ENCODE measurements at regions not wholly inside any gene's neighbourhood (a gene's known extent, or its start where the extent isn't known, plus 50 kb on each side); places are given as distances from the start of the nearest gene placed in this dataset.

GRCh38 chr12:18813753-18814152 lies 75.8 kb downstream of the CAPZA3 start:
- H3K27ac Mint-ChIP-seq, result no peak overlapping the region
- H3K4me3 Mint-ChIP-seq, result no peak overlapping the region
- Histone ChIP-seq H3K27me3 (ENCODE audit: control insufficient read depth in 1 of 2, insufficient read depth in 2 of 2, low read length in 2 of 2) (no peaks in the 10 kb centered on the region), H3K4me1 (ENCODE audit: insufficient read depth, low read length) (no peaks in the 10 kb centered on the region), H3K4me3 (ENCODE audit: low read length) (no peak overlapping the region), H3K27ac (ENCODE audit: low read depth in 1 of 2, low read length in 2 of 2) (no peak overlapping the region), H3K9me3 (ENCODE audit: control insufficient read depth in 1 of 2, insufficient read depth in 1 of 2, low read length in 2 of 2) (no peaks in the 10 kb centered on the region), H3K36me3 (ENCODE audit: insufficient read depth, low read length) (no peaks in the 10 kb centered on the region)
- CTCF ChIA-PET, result no interaction called here
- no peaks in the 10 kb centered on the region for H3K36me3 Mint-ChIP-seq (ENCODE audit: low read depth)
- ATAC-seq (ENCODE audit: poor library complexity) (no peak), DNase-seq (no peak)
- no peaks in the 10 kb centered on the region for H3K4me1 Mint-ChIP-seq (ENCODE audit: low read depth)
- no peak for TF ChIP-seq CTCF (IDR thresholded peaks at IDR 0.05)
- H3K9me3 Mint-ChIP-seq, result no peaks in the 10 kb centered on the region
- POLR2A ChIA-PET, result no interaction called here
- intact Hi-C loops (cut with DNase I, micrococcal nuclease), result no loop called here
- H3K27me3 Mint-ChIP-seq, result no peaks in the 10 kb centered on the region

- H3K9me3 Mint-ChIP-seq, result no peaks in the 10 kb centered on the region
- H3K4me3 Mint-ChIP-seq, result no peak overlapping the region
- CTCF ChIA-PET, result no interaction called here
- H3K27ac Mint-ChIP-seq, result no peak overlapping the region
- Histone ChIP-seq H3K4me1 (ENCODE audit: insufficient read depth, low read length) (no peaks in the 10 kb centered on the region), H3K36me3 (ENCODE audit: insufficient read depth, low read length) (no peaks in the 10 kb centered on the region), H3K27ac (ENCODE audit: low read depth in 1 of 2, low read length in 2 of 2) (no peak overlapping the region), H3K4me3 (ENCODE audit: low read length) (no peak overlapping the region), H3K9me3 (ENCODE audit: control insufficient read depth in 1 of 2, insufficient read depth in 1 of 2, low read length in 2 of 2) (no peaks in the 10 kb centered on the region), H3K27me3 (ENCODE audit: control insufficient read depth in 1 of 2, insufficient read depth in 2 of 2, low read length in 2 of 2) (no peaks in the 10 kb centered on the region)
- H3K4me1 Mint-ChIP-seq (ENCODE audit: low read depth), result no peaks in the 10 kb centered on the region
- intact Hi-C loops (cut with DNase I, micrococcal nuclease), result no loop called here
- H3K36me3 Mint-ChIP-seq (ENCODE audit: low read depth), result no peaks in the 10 kb centered on the region
- no peaks in the 10 kb centered on the region for H3K27me3 Mint-ChIP-seq
- ATAC-seq (ENCODE audit: poor library complexity) (no peak), DNase-seq (no peak)
- TF ChIP-seq CTCF (IDR thresholded peaks at IDR 0.05), result no peak
- POLR2A ChIA-PET, result no interaction called here
These were observed 80.8 kb downstream of the CAPZA3 start for GRCh38 chr12:18818579-18819268.

DNA sequence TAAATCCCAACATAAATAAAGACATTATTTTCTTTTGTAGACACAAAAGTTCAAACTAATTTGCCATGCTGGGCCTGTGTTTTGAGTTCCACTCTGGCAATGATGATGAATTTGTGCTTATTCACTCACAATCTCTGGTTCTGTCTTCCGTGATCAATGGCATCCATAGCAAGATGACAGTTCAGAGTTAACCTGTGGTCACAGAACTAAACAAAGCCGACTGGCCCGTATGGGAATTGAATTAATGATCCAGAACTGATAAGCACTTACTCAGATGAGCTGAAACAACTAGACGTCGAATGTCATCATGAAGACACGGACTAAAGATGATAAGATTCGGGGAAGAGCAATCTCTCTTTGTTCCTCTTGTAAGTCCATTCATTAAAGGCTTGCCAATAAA lies 81.6 kb downstream of the CAPZA3 start:
- ATAC-seq (ENCODE audit: poor library complexity) (no peak), DNase-seq (no peak)
- CTCF ChIA-PET, result no interaction called here
- no peaks in the 10 kb centered on the region for H3K4me1 Mint-ChIP-seq (ENCODE audit: low read depth)
- Histone ChIP-seq H3K27ac (ENCODE audit: low read depth in 1 of 2, low read length in 2 of 2) (no peak overlapping the region), H3K4me1 (ENCODE audit: insufficient read depth, low read length) (no peaks in the 10 kb centered on the region), H3K4me3 (ENCODE audit: low read length) (no peak overlapping the region), H3K27me3 (ENCODE audit: control insufficient read depth in 1 of 2, insufficient read depth in 2 of 2, low read length in 2 of 2) (no peaks in the 10 kb centered on the region), H3K36me3 (ENCODE audit: insufficient read depth, low read length) (no peaks in the 10 kb centered on the region), H3K9me3 (ENCODE audit: control insufficient read depth in 1 of 2, insufficient read depth in 1 of 2, low read length in 2 of 2) (peaks cover 0 to 3% of the 10 kb centered on the region in 2 experiments)
- intact Hi-C loops (cut with DNase I, micrococcal nuclease), result no loop called here
- H3K9me3 Mint-ChIP-seq, result no peaks in the 10 kb centered on the region
- H3K4me3 Mint-ChIP-seq, result no peak overlapping the region
- no peak for TF ChIP-seq CTCF (IDR thresholded peaks at IDR 0.05)
- POLR2A ChIA-PET, result no interaction called here
- H3K36me3 Mint-ChIP-seq (ENCODE audit: low read depth), result no peaks in the 10 kb centered on the region
- H3K27ac Mint-ChIP-seq, result no peak overlapping the region
- H3K27me3 Mint-ChIP-seq, result no peaks in the 10 kb centered on the region
